ENCODE measurements at regions not wholly inside any gene's neighbourhood (a gene's known extent, or its start where the extent isn't known, plus 50 kb on each side); places are given as distances from the start of the nearest gene placed in this dataset.

GRCh38 chr2:52934323-52934898, 833.2 kb upstream of the CHAC2 start:
- TF ChIP-seq CTCF (IDR thresholded peaks at IDR 0.05) (no peak), POLR2A (IDR thresholded peaks at IDR 0.05) (no peak)

Measured in right lobe of liver (tissue), 4 donors.